ENCODE measurements at regions not wholly inside any gene's neighbourhood (a gene's known extent, or its start where the extent isn't known, plus 50 kb on each side); places are given as distances from the start of the nearest gene placed in this dataset.

- DNase-seq: no peak
Measured at GRCh38 chr11:91800208-91800914, 424.3 kb upstream of the FAT3 start.

GRCh38 chr11:91798240-91798639, 426.4 kb upstream of the FAT3 start:
- DNase-seq: no peak

- no peak for DNase-seq
Measured at GRCh38 chr11:91796999-91797398, 427.6 kb upstream of the FAT3 start.

- DNase-seq: no peak
Measured at GRCh38 chr11:91795139-91795887, 429.3 kb upstream of the FAT3 start.

GRCh38 chr11:91794146-91794545, 430.5 kb upstream of the FAT3 start:
- no peak for DNase-seq

- DNase-seq: no peak
Measured at GRCh38 chr11:91792779-91793262, 431.8 kb upstream of the FAT3 start.

- no peak for DNase-seq
Measured at GRCh38 chr11:91791171-91791468, 433.5 kb upstream of the FAT3 start.

GRCh38 chr11:91790346-91791170, 434.1 kb upstream of the FAT3 start:
- no peak for DNase-seq

- DNase-seq: no peak
Measured at GRCh38 chr11:91788764-91789163, 435.9 kb upstream of the FAT3 start.

GRCh38 chr11:91786097-91786496, 438.5 kb upstream of the FAT3 start:
- no peak for DNase-seq

GRCh38 chr11:91783173-91783572, 441.4 kb upstream of the FAT3 start:
- no peak for DNase-seq

GRCh38 chr11:91778758-91779157, 445.9 kb upstream of the FAT3 start:
- DNase-seq: no peak

- DNase-seq: no peak
Measured at GRCh38 chr11:91776655-91777054, 448.0 kb upstream of the FAT3 start.

- DNase-seq: no peak
Measured at GRCh38 chr11:91773090-91773489, 451.5 kb upstream of the FAT3 start.

- DNase-seq: no peak
Measured at GRCh38 chr11:91771961-91772360, 452.7 kb upstream of the FAT3 start.

GRCh38 chr11:91768783-91769182, 455.8 kb upstream of the FAT3 start:
- no peak for DNase-seq

- DNase-seq: no peak
Measured at GRCh38 chr11:91763331-91763730, 461.3 kb upstream of the FAT3 start.

GRCh38 chr11:91761406-91762025, 463.1 kb upstream of the FAT3 start:
- DNase-seq: no peak

GRCh38 chr11:91756829-91757480, 467.7 kb upstream of the FAT3 start:
- DNase-seq: no peak

GRCh38 chr11:91755951-91756707, 468.5 kb upstream of the FAT3 start:
- DNase-seq: no peak

- DNase-seq: no peak
Measured at GRCh38 chr11:91755526-91755925, 469.1 kb upstream of the FAT3 start.

- no peak for DNase-seq
Measured at GRCh38 chr11:91749251-91749650, 475.4 kb upstream of the FAT3 start.
